PC-3 (cell line): ENCODE measurements at regions not wholly inside any gene's neighbourhood (a gene's known extent, or its start where the extent isn't known, plus 50 kb on each side); places are given as distances from the start of the nearest gene placed in this dataset.

Experiments used
- ATAC-seq: fragments of 200-7000 bp; cut with Tn5 transposase; 2 replicates; pipeline ENCODE4 v1.9.1; 2020; ENCODE audit warnings: mild to moderate bottlenecking, moderate library complexity
- BruUV-seq: library from RNA; stranded (reverse); fragments of 400-500 nt; replicated peaks from 2 replicates; lab custom pipeline; 2021; lab: Mats Ljungman, UMichigan
- CTCF ChIA-PET: fragments of 300-600 bp; sonication (Branson Sonifier 250); formaldehyde crosslinking; loops from one replicate; lab custom pipeline; 2022; ENCODE audit warnings: antibody characterized with exemption; lab: Charles Lee
- POLR2A ChIA-PET: fragments of 300-600 bp; sonication (Branson Sonifier 250); formaldehyde crosslinking; loops from one replicate; lab custom pipeline; 2022; ENCODE audit warnings: antibody characterized with exemption; ENCODE audit not compliant: unreplicated experiment; lab: Charles Lee
- DNase-seq: peaks from one replicate; pipeline ENCODE4 v3.0.0-alpha.2; 2015
- H2AFZ ChIP-seq: fragments of 300-600 bp; sonication (generic); 2 replicates; pipeline ENCODE4 v1.6.0; 2016; ENCODE audit warnings: antibody characterized with exemption, low read length
- H3F3A ChIP-seq: fragments of 300-600 bp; sonication (generic); one replicate; pipeline ENCODE4 v1.6.0; 2017; ENCODE audit warnings: antibody characterized with exemption, low read length, control low read depth, mild to moderate bottlenecking; ENCODE audit not compliant: unreplicated experiment
- H3K27ac ChIP-seq: fragments of 300-600 bp; sonication (generic); 2 replicates; pipeline ENCODE4 v1.5.1; 2016; ENCODE audit warnings: mild to moderate bottlenecking, low read length
- H3K27me3 ChIP-seq: fragments of 300-600 bp; sonication (generic); 2 replicates; pipeline ENCODE4 v1.6.1; 2016; ENCODE audit warnings: low read length, mixed read lengths
- H3K36me3 ChIP-seq: fragments of 300-600 bp; sonication (generic); 2 replicates; pipeline ENCODE4 v1.6.1; 2016; ENCODE audit warnings: low read depth, mixed run types, low read length, mixed read lengths
- H3K4me1 ChIP-seq: fragments of 300-600 bp; sonication (generic); 2 replicates; pipeline ENCODE4 v1.5.1; 2016; ENCODE audit warnings: low read length; ENCODE audit not compliant: insufficient read depth
- H3K4me2 ChIP-seq: fragments of 300-600 bp; sonication (generic); 2 replicates; pipeline ENCODE4 v1.6.0; 2016; ENCODE audit warnings: low read length
- H3K4me3 ChIP-seq: fragments of 300-600 bp; sonication (generic); 2 replicates; pipeline ENCODE4 v1.5.1; 2016; ENCODE audit warnings: mild to moderate bottlenecking, low read length, mixed read lengths
- H3K79me2 ChIP-seq: fragments of 300-600 bp; sonication (generic); 2 replicates; pipeline ENCODE4 v1.6.1; 2017; ENCODE audit warnings: low read length, mixed read lengths
- H3K9ac ChIP-seq: fragments of 300-600 bp; sonication (generic); 2 replicates; pipeline ENCODE4 v1.6.0; 2016; ENCODE audit warnings: mild to moderate bottlenecking, low read length
- H3K9me2 ChIP-seq: fragments of 300-600 bp; sonication (generic); replicated peaks from 2 replicates; pipeline ENCODE4 v1.6.1; 2016; ENCODE audit warnings: mixed run types, low read length, mixed read lengths
- H3K9me3 ChIP-seq: fragments of 300-600 bp; sonication (generic); 2 replicates; pipeline ENCODE4 v1.6.1; 2016; ENCODE audit warnings: low read length, mixed read lengths
- H4K20me1 ChIP-seq: fragments of 300-600 bp; sonication (generic); 2 replicates; pipeline ENCODE4 v1.6.1; 2016; ENCODE audit warnings: low read length, mixed read lengths
- CTCF ChIP-seq: fragments of 300-600 bp; sonication (generic); conservative IDR thresholded peaks from 2 replicates; pipeline ENCODE4 v1.5.1; 2017; ENCODE audit warnings: antibody characterized with exemption, low read depth, mild to moderate bottlenecking, low read length
- EZH2 ChIP-seq: fragments of 300-600 bp; sonication (generic); IDR thresholded peaks from one replicate; pipeline ENCODE4 v1.6.1; 2017; ENCODE audit warnings: antibody characterized with exemption, mild to moderate bottlenecking, low read length; ENCODE audit not compliant: unreplicated experiment
- EZH2phosphoT487 ChIP-seq: fragments of 300-600 bp; sonication (generic); IDR thresholded peaks from 2 replicates; pipeline ENCODE4 v1.6.1; 2018; ENCODE audit warnings: mild to moderate bottlenecking, antibody characterized with exemption, low read length, borderline replicate concordance
- intact Hi-C: fragments of 100-400 bp; cut with micrococcal nuclease; formaldehyde crosslinking; loops from 2 replicates; pipeline ENCODE4 v1.9.0; 2023

GRCh38 chr7:119374436-119374835 lies 898.5 kb upstream of the KCND2 start:
- no peaks in the 10 kb centered on the region for H3K9me3 ChIP-seq
- intact Hi-C loops: no loop called here
- no peaks in the 10 kb centered on the region for H3K79me2 ChIP-seq
- H3F3A ChIP-seq: no peaks in the 10 kb centered on the region
- H3K4me1 ChIP-seq: no peaks in the 10 kb centered on the region
- H3K27me3 ChIP-seq: no peaks in the 10 kb centered on the region
- no peak overlapping the region for H3K4me3 ChIP-seq
- CTCF ChIA-PET: no interaction called here
- no peak for ATAC-seq
- BruUV-seq: no TSS peak
- H4K20me1 ChIP-seq: no peaks in the 10 kb centered on the region
- POLR2A ChIA-PET: no interaction called here
- TF ChIP-seq EZH2phosphoT487 (no peak), EZH2 (no peak), CTCF (no peak)
- H3K9ac ChIP-seq: no peak overlapping the region
- no peak overlapping the region for H3K4me2 ChIP-seq
- no peak overlapping the region for H3K27ac ChIP-seq
- H3K36me3 ChIP-seq: no peaks in the 10 kb centered on the region
- H3K9me2 ChIP-seq: no peaks in the 10 kb centered on the region
- no peak overlapping the region for H2AFZ ChIP-seq
- DNase-seq: no peak

- Histone ChIP-seq H3K4me2 (no peak overlapping the region), H3K9ac (no peak overlapping the region), H3K27ac (no peak overlapping the region), H3K4me3 (no peak overlapping the region), H3K36me3 (no peaks in the 10 kb centered on the region), H4K20me1 (no peaks in the 10 kb centered on the region), H3K27me3 (no peaks in the 10 kb centered on the region), H3K9me2 (no peaks in the 10 kb centered on the region), H3K4me1 (no peaks in the 10 kb centered on the region), H2AFZ (no peak overlapping the region), H3K9me3 (no peaks in the 10 kb centered on the region), H3K79me2 (no peaks in the 10 kb centered on the region), H3F3A (no peaks in the 10 kb centered on the region)
- no TSS peak for BruUV-seq
- CTCF ChIA-PET: no interaction called here
- DNase-seq (no peak), ATAC-seq (no peak)
- POLR2A ChIA-PET: no interaction called here
- TF ChIP-seq CTCF: no peak
- intact Hi-C loops: no loop called here
These were observed 895.1 kb upstream of the KCND2 start for GRCh38 chr7:119377861-119378260.

GRCh38 chr7:119382726-119383125 lies 890.2 kb upstream of the KCND2 start:
- no peak overlapping the region for H2AFZ ChIP-seq
- no TSS peak for BruUV-seq
- H3K4me2 ChIP-seq: no peak overlapping the region
- H3K9ac ChIP-seq: no peak overlapping the region
- intact Hi-C loops: no loop called here
- H3K27ac ChIP-seq: no peak overlapping the region
- no peaks in the 10 kb centered on the region for H3K9me2 ChIP-seq
- no peaks in the 10 kb centered on the region for H3K4me1 ChIP-seq
- H3K27me3 ChIP-seq: no peaks in the 10 kb centered on the region
- H3K79me2 ChIP-seq: no peaks in the 10 kb centered on the region
- ChIA-PET POLR2A (no interaction called here), CTCF (no interaction called here)
- H3F3A ChIP-seq: no peaks in the 10 kb centered on the region
- TF ChIP-seq EZH2 (no peak), EZH2phosphoT487 (no peak), CTCF (no peak)
- DNase-seq (no peak), ATAC-seq (no peak)
- H3K9me3 ChIP-seq: no peaks in the 10 kb centered on the region
- no peak overlapping the region for H3K4me3 ChIP-seq
- no peaks in the 10 kb centered on the region for H3K36me3 ChIP-seq
- H4K20me1 ChIP-seq: no peaks in the 10 kb centered on the region
